ENCODE measurements at regions not wholly inside any gene's neighbourhood (a gene's known extent, or its start where the extent isn't known, plus 50 kb on each side); places are given as distances from the start of the nearest gene placed in this dataset.

- TF ChIP-seq, protein P1, sequence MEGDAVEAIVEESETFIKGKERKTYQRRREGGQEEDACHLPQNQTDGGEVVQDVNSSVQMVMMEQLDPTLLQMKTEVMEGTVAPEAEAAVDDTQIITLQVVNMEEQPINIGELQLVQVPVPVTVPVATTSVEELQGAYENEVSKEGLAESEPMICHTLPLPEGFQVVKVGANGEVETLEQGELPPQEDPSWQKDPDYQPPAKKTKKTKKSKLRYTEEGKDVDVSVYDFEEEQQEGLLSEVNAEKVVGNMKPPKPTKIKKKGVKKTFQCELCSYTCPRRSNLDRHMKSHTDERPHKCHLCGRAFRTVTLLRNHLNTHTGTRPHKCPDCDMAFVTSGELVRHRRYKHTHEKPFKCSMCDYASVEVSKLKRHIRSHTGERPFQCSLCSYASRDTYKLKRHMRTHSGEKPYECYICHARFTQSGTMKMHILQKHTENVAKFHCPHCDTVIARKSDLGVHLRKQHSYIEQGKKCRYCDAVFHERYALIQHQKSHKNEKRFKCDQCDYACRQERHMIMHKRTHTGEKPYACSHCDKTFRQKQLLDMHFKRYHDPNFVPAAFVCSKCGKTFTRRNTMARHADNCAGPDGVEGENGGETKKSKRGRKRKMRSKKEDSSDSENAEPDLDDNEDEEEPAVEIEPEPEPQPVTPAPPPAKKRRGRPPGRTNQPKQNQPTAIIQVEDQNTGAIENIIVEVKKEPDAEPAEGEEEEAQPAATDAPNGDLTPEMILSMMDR (IDR thresholded peaks at IDR 0.05; ENCODE audit: low read depth, low read length), result no peak
- no peak overlapping the region for H3K4me3 ChIP-seq (replicated peaks in 1 of 2; ENCODE audit: low read depth in 2 of 2, low read length in 2 of 2)
- DNase-seq (ENCODE audit: low read depth in 2 of 2), result no peak
These were observed 1181.4 kb downstream of the ROBO2 start for GRCh38 chr3:78221300-78221699.

GRCh38 chr3:78221796-78222195 is 1181.9 kb downstream of the ROBO2 start:
- TF ChIP-seq, protein P1 (IDR thresholded peaks at IDR 0.05; ENCODE audit: low read depth, low read length), result no peak
- no peak overlapping the region for H3K4me3 ChIP-seq (replicated peaks in 1 of 2; ENCODE audit: low read depth in 2 of 2, low read length in 2 of 2)
- DNase-seq (ENCODE audit: low read depth in 2 of 2), result no peak

DNA sequence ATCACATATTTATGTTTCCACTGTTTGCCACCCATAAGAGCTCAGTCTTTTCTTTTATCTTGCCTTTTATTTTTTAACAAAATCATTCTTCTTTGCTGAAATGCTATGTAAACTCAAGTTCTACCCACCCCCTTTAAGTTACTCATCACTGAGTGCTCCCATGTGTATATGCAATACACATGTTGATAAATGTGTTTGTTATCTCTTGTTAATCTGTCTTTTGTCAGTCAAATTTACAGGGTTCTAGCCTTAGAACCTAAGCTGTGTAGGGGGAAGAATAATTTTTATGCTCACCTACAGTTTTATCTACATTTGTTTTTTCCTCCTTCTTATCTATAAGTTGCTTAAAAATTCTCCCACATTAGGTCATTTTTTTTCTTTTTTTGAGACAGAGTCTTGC is 1195.9 kb downstream of the ROBO2 start:
- H3K4me3 ChIP-seq (replicated peaks in 1 of 2; ENCODE audit: low read depth in 2 of 2, low read length in 2 of 2), result no peak overlapping the region
- TF ChIP-seq, protein P1 (IDR thresholded peaks at IDR 0.05; ENCODE audit: low read depth, low read length), result no peak
- DNase-seq (ENCODE audit: low read depth in 2 of 2), result peak in 1 of 2 donors; percentile 25

- no peak overlapping the region for H3K4me3 ChIP-seq (replicated peaks in 1 of 2; ENCODE audit: low read depth in 2 of 2, low read length in 2 of 2)
- TF ChIP-seq, protein P1 (IDR thresholded peaks at IDR 0.05; ENCODE audit: low read depth, low read length), result no peak
- DNase-seq (ENCODE audit: low read depth in 2 of 2), result no peak
These were observed 1198.9 kb downstream of the ROBO2 start for GRCh38 chr3:78238811-78239210.

GRCh38 chr3:78242724-78243123 is 1202.8 kb downstream of the ROBO2 start:
- DNase-seq (ENCODE audit: low read depth in 2 of 2), result no peak
- H3K4me3 ChIP-seq (replicated peaks in 1 of 2; ENCODE audit: low read depth in 2 of 2, low read length in 2 of 2), result no peak overlapping the region
- TF ChIP-seq, protein P1 (IDR thresholded peaks at IDR 0.05; ENCODE audit: low read depth, low read length), result no peak

- no peak overlapping the region for H3K4me3 ChIP-seq (replicated peaks in 1 of 2; ENCODE audit: low read depth in 2 of 2, low read length in 2 of 2)
These were observed 1204.2 kb downstream of the ROBO2 start for GRCh38 chr3:78244136-78244535.

DNA sequence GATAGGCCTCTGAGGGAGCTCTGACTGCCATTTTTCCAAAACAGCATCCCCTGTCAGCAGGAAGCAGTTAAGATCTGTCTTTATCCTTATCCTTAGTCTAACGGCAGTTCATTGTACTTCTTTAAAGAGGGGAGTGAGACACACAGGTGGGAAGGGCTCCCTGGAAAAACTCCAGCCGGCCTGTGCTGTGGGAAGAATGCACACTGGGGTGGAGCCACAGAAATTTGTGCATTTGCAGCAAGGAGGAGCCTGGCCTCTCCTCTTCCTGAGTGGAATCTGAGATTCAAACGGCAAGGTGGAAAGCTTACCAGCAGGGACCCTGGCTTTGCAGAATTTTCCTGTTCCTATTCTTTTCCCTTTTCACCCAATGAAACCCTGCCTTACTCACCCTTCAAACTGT is 1209.4 kb downstream of the ROBO2 start:
- TF ChIP-seq, protein P1 (IDR thresholded peaks at IDR 0.05; ENCODE audit: low read depth, low read length), result no peak
- H3K4me3 ChIP-seq (replicated peaks in 1 of 2; ENCODE audit: low read depth in 2 of 2, low read length in 2 of 2), result no peak overlapping the region
- peak in 1 of 2 donors; percentile 5 for DNase-seq (ENCODE audit: low read depth in 2 of 2)

More at GRCh38 chr3:78244136-78244535, 1204.2 kb downstream of the ROBO2 start:
- TF ChIP-seq, protein P1 (IDR thresholded peaks at IDR 0.05; ENCODE audit: low read depth, low read length), result no peak
- DNase-seq (ENCODE audit: low read depth in 2 of 2), result no peak

All from cardiac fibroblast (primary cell).